ENCODE measurements at regions not wholly inside any gene's neighbourhood (a gene's known extent, or its start where the extent isn't known, plus 50 kb on each side); places are given as distances from the start of the nearest gene placed in this dataset.

DNA sequence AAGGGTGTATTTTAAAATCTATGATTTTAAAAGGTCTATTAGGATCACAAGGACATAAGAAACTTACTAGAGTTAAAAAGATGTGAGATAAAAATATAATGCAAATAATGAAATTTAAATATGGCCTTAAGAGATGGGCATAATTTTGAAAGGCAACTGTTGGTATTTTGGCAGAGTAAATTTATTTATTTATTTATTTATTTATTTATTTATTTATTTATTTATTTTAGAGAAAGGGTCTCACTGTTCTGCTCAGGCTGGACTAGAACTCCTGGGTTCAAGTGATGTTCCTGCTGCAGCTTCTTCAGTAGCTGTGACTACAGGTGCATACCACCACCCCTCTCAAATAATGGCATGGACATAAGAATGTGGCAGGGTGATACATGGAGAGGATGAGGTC, 932.1 kb upstream of the LCORL start:
- Mint-ChIP-seq H3K36me3 (ENCODE audit: unreplicated experiment) (no peaks in the 10 kb centered on the region), H3K4me3 (ENCODE audit: unreplicated experiment) (no peak overlapping the region), H3K9me3 (ENCODE audit: unreplicated experiment) (no peaks in the 10 kb centered on the region), H3K27me3 (ENCODE audit: unreplicated experiment) (peaks cover 3% of the 10 kb centered on the region), H3K4me1 (ENCODE audit: low read depth, unreplicated experiment) (no peaks in the 10 kb centered on the region), H3K27ac (ENCODE audit: unreplicated experiment) (no peak overlapping the region)
- DNase-seq = no peak
- TF ChIP-seq, protein P1, sequence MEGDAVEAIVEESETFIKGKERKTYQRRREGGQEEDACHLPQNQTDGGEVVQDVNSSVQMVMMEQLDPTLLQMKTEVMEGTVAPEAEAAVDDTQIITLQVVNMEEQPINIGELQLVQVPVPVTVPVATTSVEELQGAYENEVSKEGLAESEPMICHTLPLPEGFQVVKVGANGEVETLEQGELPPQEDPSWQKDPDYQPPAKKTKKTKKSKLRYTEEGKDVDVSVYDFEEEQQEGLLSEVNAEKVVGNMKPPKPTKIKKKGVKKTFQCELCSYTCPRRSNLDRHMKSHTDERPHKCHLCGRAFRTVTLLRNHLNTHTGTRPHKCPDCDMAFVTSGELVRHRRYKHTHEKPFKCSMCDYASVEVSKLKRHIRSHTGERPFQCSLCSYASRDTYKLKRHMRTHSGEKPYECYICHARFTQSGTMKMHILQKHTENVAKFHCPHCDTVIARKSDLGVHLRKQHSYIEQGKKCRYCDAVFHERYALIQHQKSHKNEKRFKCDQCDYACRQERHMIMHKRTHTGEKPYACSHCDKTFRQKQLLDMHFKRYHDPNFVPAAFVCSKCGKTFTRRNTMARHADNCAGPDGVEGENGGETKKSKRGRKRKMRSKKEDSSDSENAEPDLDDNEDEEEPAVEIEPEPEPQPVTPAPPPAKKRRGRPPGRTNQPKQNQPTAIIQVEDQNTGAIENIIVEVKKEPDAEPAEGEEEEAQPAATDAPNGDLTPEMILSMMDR (IDR thresholded peaks at IDR 0.05; ENCODE audit: partially characterized antibody, unreplicated experiment) = no peak

DNA sequence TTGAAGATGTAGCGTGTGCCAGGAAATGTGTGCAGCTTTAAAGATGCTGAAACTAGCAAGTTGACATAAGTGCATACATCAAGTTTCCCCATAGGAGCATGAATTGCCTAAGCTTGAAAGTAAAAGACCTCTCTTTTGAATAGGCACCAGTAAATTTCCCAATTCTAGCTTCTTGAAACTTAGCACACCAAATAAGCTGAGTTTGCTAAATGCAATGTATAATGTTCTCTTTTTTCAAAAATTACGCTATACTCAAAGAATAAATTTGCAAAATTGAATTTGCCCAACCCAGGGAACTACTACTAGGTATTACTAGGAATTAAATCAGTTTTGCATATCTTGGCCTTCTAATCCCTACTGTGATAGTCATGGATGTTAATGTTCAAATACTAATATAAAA, 923.9 kb upstream of the LCORL start:
- Mint-ChIP-seq H3K4me3 (ENCODE audit: unreplicated experiment) (no peak overlapping the region), H3K9me3 (ENCODE audit: unreplicated experiment) (no peaks in the 10 kb centered on the region), H3K36me3 (ENCODE audit: unreplicated experiment) (no peaks in the 10 kb centered on the region), H3K27ac (ENCODE audit: unreplicated experiment) (no peak overlapping the region), H3K4me1 (ENCODE audit: low read depth, unreplicated experiment) (no peaks in the 10 kb centered on the region), H3K27me3 (ENCODE audit: unreplicated experiment) (peaks cover 3% of the 10 kb centered on the region)
- DNase-seq = no peak
- TF ChIP-seq, protein P1 (IDR thresholded peaks at IDR 0.05; ENCODE audit: partially characterized antibody, unreplicated experiment) = no peak

DNA sequence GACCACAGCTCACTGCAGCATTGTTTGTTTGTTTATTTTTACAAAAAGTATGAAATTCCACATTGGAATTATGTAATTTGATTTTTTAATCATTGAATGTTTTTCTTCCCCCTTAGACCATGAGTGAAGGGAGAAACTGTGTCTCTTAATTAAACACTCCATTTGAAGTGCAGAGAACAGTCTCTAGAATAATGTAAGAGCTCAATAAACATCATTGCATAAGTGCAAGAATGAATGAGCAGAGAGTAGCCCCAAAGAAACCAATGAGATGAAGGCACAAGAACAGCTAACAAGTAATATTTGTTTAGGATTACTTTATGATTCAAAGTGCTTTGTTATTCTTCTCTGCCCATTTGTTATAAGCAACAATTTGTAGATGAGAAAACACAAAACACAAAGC, 921.3 kb upstream of the LCORL start:
- DNase-seq = no peak
- no peaks in the 10 kb centered on the region for H3K36me3 Mint-ChIP-seq (ENCODE audit: unreplicated experiment)
- H3K9me3 Mint-ChIP-seq (ENCODE audit: unreplicated experiment) = no peaks in the 10 kb centered on the region
- TF ChIP-seq, protein P1 (IDR thresholded peaks at IDR 0.05; ENCODE audit: partially characterized antibody, unreplicated experiment) = no peak
- H3K4me1 Mint-ChIP-seq (ENCODE audit: low read depth, unreplicated experiment) = peaks cover 6% of the 10 kb centered on the region
- H3K27ac Mint-ChIP-seq (ENCODE audit: unreplicated experiment) = no peak overlapping the region
- H3K27me3 Mint-ChIP-seq (ENCODE audit: unreplicated experiment) = no peaks in the 10 kb centered on the region
- H3K4me3 Mint-ChIP-seq (ENCODE audit: unreplicated experiment) = no peak overlapping the region

DNA sequence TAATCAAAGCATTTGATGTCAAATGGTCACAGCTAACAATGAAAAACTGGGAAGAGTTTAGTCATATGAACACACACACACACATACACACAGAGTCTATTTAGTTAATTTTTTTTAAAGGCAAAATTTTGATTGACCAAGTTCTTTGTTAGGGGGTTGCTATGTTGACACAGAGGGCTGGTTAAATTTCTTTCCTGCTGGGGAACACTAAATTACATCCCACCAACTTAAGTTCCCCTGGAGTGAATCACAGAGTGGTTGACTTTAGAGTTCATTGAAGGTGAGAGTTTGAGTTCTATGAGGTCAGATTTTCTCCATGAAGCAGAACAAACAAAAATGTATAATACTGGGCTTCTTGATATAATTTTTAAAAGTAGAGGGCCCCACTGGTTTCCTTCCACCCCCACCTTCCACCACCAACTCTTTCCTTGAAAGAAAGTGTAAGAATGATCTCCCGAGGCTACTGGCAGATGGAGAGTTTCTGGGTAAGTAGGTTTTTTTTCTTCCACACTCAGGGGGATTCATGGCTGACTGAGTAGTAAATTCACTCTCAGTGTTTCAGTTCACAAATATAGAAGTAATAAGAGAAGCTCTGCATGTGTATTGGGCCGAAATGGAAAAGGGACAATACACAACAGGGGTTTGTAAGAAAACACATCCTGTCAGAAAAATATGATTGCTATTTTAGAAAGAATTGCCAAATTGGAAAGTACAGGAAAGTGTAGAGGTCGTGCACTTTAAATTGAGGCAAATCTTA, 917.0 kb upstream of the LCORL start:
- H3K9me3 Mint-ChIP-seq (ENCODE audit: unreplicated experiment) = no peaks in the 10 kb centered on the region
- H3K36me3 Mint-ChIP-seq (ENCODE audit: unreplicated experiment) = no peaks in the 10 kb centered on the region
- TF ChIP-seq, protein P1 (IDR thresholded peaks at IDR 0.05; ENCODE audit: partially characterized antibody, unreplicated experiment) = no peak
- H3K4me3 Mint-ChIP-seq (ENCODE audit: unreplicated experiment) = no peak overlapping the region
- H3K27me3 Mint-ChIP-seq (ENCODE audit: unreplicated experiment) = no peaks in the 10 kb centered on the region
- H3K4me1 Mint-ChIP-seq (ENCODE audit: low read depth, unreplicated experiment) = peaks cover 6% of the 10 kb centered on the region
- DNase-seq = no peak
- no peak overlapping the region for H3K27ac Mint-ChIP-seq (ENCODE audit: unreplicated experiment)

DNA sequence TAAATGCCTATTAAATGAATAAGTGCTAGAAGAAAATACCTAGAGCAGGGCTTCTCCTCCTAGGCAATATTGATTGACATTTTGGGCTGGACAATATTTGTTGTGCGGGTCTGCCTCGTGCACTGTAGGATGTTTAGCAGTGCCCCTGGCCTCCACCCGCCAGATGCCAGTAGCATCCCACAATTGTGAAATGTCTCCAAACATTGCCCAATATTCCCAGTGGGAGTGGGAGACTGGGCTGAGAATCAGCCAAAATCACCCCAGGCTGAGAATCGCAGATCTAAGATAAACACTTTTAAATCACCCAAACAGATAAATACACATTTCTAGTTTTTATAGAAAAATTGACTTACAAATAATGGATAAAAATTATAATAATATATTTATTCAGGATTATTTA, 916.2 kb upstream of the LCORL start:
- H3K36me3 Mint-ChIP-seq (ENCODE audit: unreplicated experiment) = no peaks in the 10 kb centered on the region
- H3K4me3 Mint-ChIP-seq (ENCODE audit: unreplicated experiment) = no peak overlapping the region
- H3K4me1 Mint-ChIP-seq (ENCODE audit: low read depth, unreplicated experiment) = peaks cover 6% of the 10 kb centered on the region
- TF ChIP-seq, protein P1 (IDR thresholded peaks at IDR 0.05; ENCODE audit: partially characterized antibody, unreplicated experiment) = no peak
- no peaks in the 10 kb centered on the region for H3K9me3 Mint-ChIP-seq (ENCODE audit: unreplicated experiment)
- no peak overlapping the region for H3K27ac Mint-ChIP-seq (ENCODE audit: unreplicated experiment)
- H3K27me3 Mint-ChIP-seq (ENCODE audit: unreplicated experiment) = no peaks in the 10 kb centered on the region
- DNase-seq = no peak

Measured in glutamatergic neuron (in vitro differentiated cells).